Mesenchymal stem cell (in vitro differentiated cells and primary cell): ENCODE measurements at regions not wholly inside any gene's neighbourhood (a gene's known extent, or its start where the extent isn't known, plus 50 kb on each side); places are given as distances from the start of the nearest gene placed in this dataset.

Experiments used
- DNase-seq: peaks from one replicate; pipeline ENCODE4 v3.0.0-alpha.2; 2013
- H2AFZ ChIP-seq: one replicate; pipeline ENCODE4 v1.6.1; 2013; ENCODE audit warnings: low read depth, mild to moderate bottlenecking, control low read depth, inconsistent platforms, low read length, moderate library complexity
- H2AK5ac ChIP-seq: 2 replicates; pipeline ENCODE4 v1.6.1; 2013; ENCODE audit warnings: low read length, moderate library complexity, mild to moderate bottlenecking, inconsistent platforms; ENCODE audit not compliant: severe bottlenecking
- H2BK120ac ChIP-seq: one replicate; pipeline ENCODE4 v1.6.1; 2013; ENCODE audit warnings: low read depth, mild to moderate bottlenecking, inconsistent platforms, low read length, moderate library complexity
- H2BK12ac ChIP-seq, 2 experiments: one replicate each; pipeline ENCODE4 v1.6.1; 2013; ENCODE audit warnings: inconsistent platforms in 2 of 2, low read length in 2 of 2, mild to moderate bottlenecking in 2 of 2, moderate library complexity in 2 of 2, control low read depth in 1 of 2
- H2BK15ac ChIP-seq: one replicate; pipeline ENCODE4 v1.6.1; 2013; ENCODE audit warnings: mild to moderate bottlenecking, low read depth, inconsistent platforms; ENCODE audit not compliant: poor library complexity, severe bottlenecking
- H2BK5ac ChIP-seq: 2 replicates; pipeline ENCODE4 v1.6.1; 2013; ENCODE audit warnings: low read depth, mild to moderate bottlenecking, low read length, control low read depth, inconsistent platforms; ENCODE audit not compliant: poor library complexity, severe bottlenecking
- H3K14ac ChIP-seq, 2 experiments: one replicate each; pipeline ENCODE4 v1.6.1; 2013; ENCODE audit warnings: inconsistent platforms in 2 of 2, low read length in 2 of 2, control low read depth in 1 of 2, mild to moderate bottlenecking in 1 of 2, moderate library complexity in 1 of 2
- H3K18ac ChIP-seq, 2 experiments: one replicate each; pipeline ENCODE4 v1.6.1; 2013; ENCODE audit warnings: inconsistent platforms in 2 of 2, low read length in 2 of 2, control low read depth in 1 of 2, low read depth in 1 of 2, mild to moderate bottlenecking in 1 of 2
- H3K23ac ChIP-seq, 2 experiments: one replicate each; pipeline ENCODE4 v1.6.1; 2013; ENCODE audit warnings: inconsistent platforms in 2 of 2, low read length in 2 of 2, mild to moderate bottlenecking in 2 of 2, moderate library complexity in 2 of 2, control low read depth in 1 of 2
- H3K27ac ChIP-seq: 2 replicates; pipeline ENCODE4 v1.5.1; 2013; ENCODE audit warnings: mild to moderate bottlenecking, moderate library complexity, low read length, control low read depth, inconsistent platforms; ENCODE audit not compliant: poor library complexity, severe bottlenecking
- H3K27me3 ChIP-seq, 2 experiments: 2 replicates each; pipeline versions ENCODE4 v1.6.1 to v1.7.0; 2013; ENCODE audit warnings: low read length in 2 of 2, mild to moderate bottlenecking in 2 of 2, moderate library complexity in 2 of 2, control low read depth in 1 of 2, inconsistent platforms in 1 of 2; ENCODE audit not compliant: control insufficient read depth in 1 of 2, insufficient read depth in 1 of 2
- H3K36me3 ChIP-seq, 2 experiments: 2 replicates each; pipeline versions ENCODE4 v1.6.1 to v1.7.0; 2013; ENCODE audit warnings: low read length in 2 of 2, control low read depth in 1 of 2, inconsistent platforms in 1 of 2, low read depth in 1 of 2, mild to moderate bottlenecking in 1 of 2; ENCODE audit not compliant: insufficient read depth in 2 of 2, control insufficient read depth in 1 of 2
- H3K4ac ChIP-seq, 2 experiments: one replicate each; pipeline ENCODE4 v1.6.1; 2013; ENCODE audit warnings: inconsistent platforms in 2 of 2, low read length in 2 of 2, mild to moderate bottlenecking in 2 of 2, moderate library complexity in 2 of 2, control low read depth in 1 of 2, low read depth in 1 of 2
- H3K4me1 ChIP-seq: 2 replicates; pipeline ENCODE4 v1.6.1; 2013; ENCODE audit warnings: low read depth, low read length, control low read depth; ENCODE audit not compliant: control insufficient read depth, insufficient read depth
- H3K4me2 ChIP-seq: 2 replicates; pipeline ENCODE4 v1.6.1; 2013; ENCODE audit warnings: low read length, mild to moderate bottlenecking, inconsistent platforms; ENCODE audit not compliant: poor library complexity, severe bottlenecking
- H3K4me3 ChIP-seq, 2 experiments: 2 replicates each; pipeline versions ENCODE4 v1.5.1 to v1.7.0; 2013; ENCODE audit warnings: low read length in 2 of 2, mild to moderate bottlenecking in 2 of 2, control low read depth in 1 of 2, low read depth in 1 of 2; ENCODE audit not compliant: insufficient read depth in 1 of 2
- H3K79me1 ChIP-seq: replicated peaks from 2 replicates; pipeline ENCODE4 v1.6.1; 2013; ENCODE audit warnings: mild to moderate bottlenecking, control low read depth, low read length, inconsistent platforms; ENCODE audit not compliant: poor library complexity, severe bottlenecking
- H3K9ac ChIP-seq: 2 replicates; pipeline ENCODE4 v1.7.0; 2013; ENCODE audit warnings: mild to moderate bottlenecking, low read length, moderate library complexity
- H3K9me3 ChIP-seq: 2 replicates; pipeline ENCODE4 v1.7.0; 2013; ENCODE audit warnings: mild to moderate bottlenecking, low read length; ENCODE audit not compliant: control insufficient read depth
- H4K8ac ChIP-seq: one replicate; pipeline ENCODE4 v1.6.1; 2013; ENCODE audit warnings: inconsistent platforms, mild to moderate bottlenecking, low read length, moderate library complexity
- H4K91ac ChIP-seq: one replicate; pipeline ENCODE4 v1.6.1; 2013; ENCODE audit warnings: mild to moderate bottlenecking, low read length, inconsistent platforms
- WGBS: methylation state at CpG from one replicate; pipeline ENCODE4 v1.1.7; 2013; ENCODE audit warnings: mixed read lengths; 5-methylcytosine and 5-hydroxymethylcytosine counted together

GRCh38 chr20:16801919-16802651, 53.9 kb downstream of the OTOR start:
- Histone ChIP-seq H4K8ac (no peak overlapping the region), H3K4me3 (no peak overlapping the region), H3K79me1 (no peaks in the 10 kb centered on the region), H3K18ac (no peak overlapping the region), H2AFZ (no peak overlapping the region), H3K4me2 (no peak overlapping the region), H3K27ac (no peak overlapping the region), H2BK5ac (no peak overlapping the region), H3K9ac (no peak overlapping the region), H2AK5ac (no peak overlapping the region), H2BK12ac (no peak overlapping the region), H3K36me3 (no peaks in the 10 kb centered on the region), H3K14ac (no peak overlapping the region), H3K27me3 (peaks cover 15 to 36% of the 10 kb centered on the region in 2 experiments), H3K9me3 (no peaks in the 10 kb centered on the region), H4K91ac (no peak overlapping the region), H3K23ac (no peak overlapping the region), H3K4me1 (no peaks in the 10 kb centered on the region), H2BK120ac (no peak overlapping the region), H2BK15ac (no peak overlapping the region), H3K4ac (no peak overlapping the region)
- DNase-seq: peak; percentile 57
- WGBS: 61% methylated on average over 12 of the region's 15 CpGs

- Histone ChIP-seq H2BK5ac (no peak overlapping the region), H2AFZ (no peak overlapping the region), H2AK5ac (no peak overlapping the region), H4K8ac (no peak overlapping the region), H3K4me2 (no peak overlapping the region), H3K4me3 (no peak overlapping the region), H3K14ac (no peak overlapping the region), H2BK12ac (no peak overlapping the region), H3K9ac (no peak overlapping the region), H3K27me3 (peaks cover 15 to 39% of the 10 kb centered on the region in 2 experiments), H3K18ac (no peak overlapping the region), H3K9me3 (no peaks in the 10 kb centered on the region), H4K91ac (no peak overlapping the region), H2BK120ac (no peak overlapping the region), H3K4me1 (no peaks in the 10 kb centered on the region), H3K27ac (no peak overlapping the region), H3K79me1 (no peaks in the 10 kb centered on the region), H3K23ac (no peak overlapping the region), H3K36me3 (no peaks in the 10 kb centered on the region), H3K4ac (no peak overlapping the region), H2BK15ac (no peak overlapping the region)
- DNase-seq: no peak
- WGBS: no CpG with 5 or more reads among the region's 4 CpGs
These were observed 54.4 kb downstream of the OTOR start for GRCh38 chr20:16802652-16802935.

- H3K18ac ChIP-seq: no peak overlapping the region
- no peak overlapping the region for H2BK5ac ChIP-seq
- peaks cover 15 to 41% of the 10 kb centered on the region in 2 experiments for H3K27me3 ChIP-seq
- H3K4ac ChIP-seq: no peak overlapping the region
- no peak overlapping the region for H3K14ac ChIP-seq
- no peak overlapping the region for H3K23ac ChIP-seq
- H3K4me3 ChIP-seq: no peak overlapping the region
- 18% methylated on average over 12 of the region's 14 CpGs for WGBS
- no peaks in the 10 kb centered on the region for H3K36me3 ChIP-seq
- H3K4me1 ChIP-seq: no peaks in the 10 kb centered on the region
- no peak overlapping the region for H2BK15ac ChIP-seq
- H3K27ac ChIP-seq: no peak overlapping the region
- H3K9ac ChIP-seq: no peak overlapping the region
- no peak overlapping the region for H4K91ac ChIP-seq
- no peaks in the 10 kb centered on the region for H3K9me3 ChIP-seq
- H2BK120ac ChIP-seq: no peak overlapping the region
- H3K4me2 ChIP-seq: no peak overlapping the region
- peak; percentile 54 for DNase-seq
- H2AFZ ChIP-seq: no peak overlapping the region
- no peak overlapping the region for H2BK12ac ChIP-seq
- no peak overlapping the region for H4K8ac ChIP-seq
- no peaks in the 10 kb centered on the region for H3K79me1 ChIP-seq
- H2AK5ac ChIP-seq: no peak overlapping the region
These were observed 56.0 kb downstream of the OTOR start for GRCh38 chr20:16803965-16804792.

- H2BK120ac ChIP-seq: no peak overlapping the region
- DNase-seq: no peak
- no peaks in the 10 kb centered on the region for H3K36me3 ChIP-seq
- no peak overlapping the region for H3K23ac ChIP-seq
- no peak overlapping the region for H3K27ac ChIP-seq
- no peak overlapping the region for H4K8ac ChIP-seq
- no peak overlapping the region for H3K18ac ChIP-seq
- no peak overlapping the region for H2BK5ac ChIP-seq
- no peak overlapping the region for H2AFZ ChIP-seq
- WGBS: 62% methylated on average over 4 of the region's 6 CpGs
- no peaks in the 10 kb centered on the region for H3K4me1 ChIP-seq
- no peak overlapping the region for H3K4me3 ChIP-seq
- no peak overlapping the region for H3K9ac ChIP-seq
- no peak overlapping the region for H4K91ac ChIP-seq
- no peak overlapping the region for H3K14ac ChIP-seq
- H2BK12ac ChIP-seq: no peak overlapping the region
- H3K4ac ChIP-seq: no peak overlapping the region
- no peak overlapping the region for H2AK5ac ChIP-seq
- no peaks in the 10 kb centered on the region for H3K9me3 ChIP-seq
- no peaks in the 10 kb centered on the region for H3K79me1 ChIP-seq
- H2BK15ac ChIP-seq: no peak overlapping the region
- H3K4me2 ChIP-seq: no peak overlapping the region
- peaks cover 12 to 35% of the 10 kb centered on the region in 2 experiments for H3K27me3 ChIP-seq
These were observed 56.6 kb downstream of the OTOR start for GRCh38 chr20:16804793-16805187.
